Naive B cell (primary cell): ENCODE measurements at regions not wholly inside any gene's neighbourhood (a gene's known extent, or its start where the extent isn't known, plus 50 kb on each side); places are given as distances from the start of the nearest gene placed in this dataset.

Experiments
- ATAC-seq, 2 donors: fragments of 150-1000 bp; cut with Tn5 transposase; 2 replicates each; pipeline ENCODE4 v1.10.0; 2021; ENCODE audit warnings: low read depth in 2 of 2, mild to moderate bottlenecking in 2 of 2, moderate library complexity in 2 of 2
- DNase-seq: peaks from one replicate; pipeline ENCODE4 v3.0.0; 2022
- H3K27ac Mint-ChIP-seq, 6 donors: one replicate each; pipeline ENCODE4 v1.8.0; 2020 to 2022; ENCODE audit warnings: mild to moderate bottlenecking in 6 of 6, mixed read lengths in 6 of 6, moderate library complexity in 5 of 6, inconsistent platforms in 2 of 6
- H3K27me3 Mint-ChIP-seq, 3 donors: one replicate each; pipeline ENCODE4 v1.8.0; 2021 to 2022; ENCODE audit warnings: mixed read lengths in 3 of 3, mild to moderate bottlenecking in 1 of 3
- H3K36me3 Mint-ChIP-seq, 2 donors: one replicate each; pipeline ENCODE4 v1.8.0; 2020 to 2022; ENCODE audit warnings: mixed read lengths in 2 of 2, inconsistent platforms in 1 of 2, mild to moderate bottlenecking in 1 of 2
- H3K4me1 Mint-ChIP-seq, 3 donors: one replicate each; pipeline ENCODE4 v1.8.0; 2020 to 2022; ENCODE audit warnings: mixed read lengths in 3 of 3, inconsistent platforms in 1 of 3, mild to moderate bottlenecking in 1 of 3, moderate library complexity in 1 of 3
- H3K4me3 Mint-ChIP-seq, 8 donors: one replicate each; pipeline ENCODE4 v1.8.0; 2020 to 2022; ENCODE audit warnings: mild to moderate bottlenecking in 8 of 8, mixed read lengths in 8 of 8, moderate library complexity in 8 of 8, inconsistent platforms in 2 of 8
- H3K9me3 Mint-ChIP-seq, 7 donors: one replicate each; pipeline ENCODE4 v1.8.0; 2020 to 2022; ENCODE audit warnings: mixed read lengths in 7 of 7, mild to moderate bottlenecking in 5 of 7, inconsistent platforms in 2 of 7, moderate library complexity in 1 of 7

- no peak overlapping the region for H3K4me3 Mint-ChIP-seq
- H3K9me3 Mint-ChIP-seq: no peaks in the 10 kb centered on the region
- H3K27ac Mint-ChIP-seq: no peak overlapping the region
- no peak for ATAC-seq
- H3K4me1 Mint-ChIP-seq: peaks cover 0 to 4% (median 2%) of the 10 kb centered on the region in 3 donors
- no peaks in the 10 kb centered on the region for H3K36me3 Mint-ChIP-seq
- DNase-seq: no peak
- no peaks in the 10 kb centered on the region for H3K27me3 Mint-ChIP-seq
These were observed 59.0 kb upstream of the MINAR1 start for GRCh38 chr15:79373113-79373512.

GRCh38 chr15:79373728-79374127, 58.4 kb upstream of the MINAR1 start:
- H3K4me1 Mint-ChIP-seq: peaks cover 0 to 4% (median 2%) of the 10 kb centered on the region in 3 donors
- H3K4me3 Mint-ChIP-seq: no peak overlapping the region
- no peaks in the 10 kb centered on the region for H3K9me3 Mint-ChIP-seq
- no peak for ATAC-seq
- H3K36me3 Mint-ChIP-seq: no peaks in the 10 kb centered on the region
- H3K27ac Mint-ChIP-seq: no peak overlapping the region
- DNase-seq: no peak
- H3K27me3 Mint-ChIP-seq: no peaks in the 10 kb centered on the region

- H3K36me3 Mint-ChIP-seq: no peaks in the 10 kb centered on the region
- peaks cover 0 to 7% (median 0%) of the 10 kb centered on the region in 3 donors for H3K4me1 Mint-ChIP-seq
- H3K4me3 Mint-ChIP-seq: no peak overlapping the region
- H3K9me3 Mint-ChIP-seq: no peaks in the 10 kb centered on the region
- H3K27ac Mint-ChIP-seq: no peak overlapping the region
- H3K27me3 Mint-ChIP-seq: no peaks in the 10 kb centered on the region
- DNase-seq: no peak
- ATAC-seq: no peak
These were observed 55.8 kb upstream of the MINAR1 start for GRCh38 chr15:79376383-79376782.

GRCh38 chr15:79378394-79379109, 53.6 kb upstream of the MINAR1 start:
- H3K36me3 Mint-ChIP-seq: peaks cover 0 to 7% of the 10 kb centered on the region in 2 donors
- no peak for ATAC-seq
- H3K4me3 Mint-ChIP-seq: no peak overlapping the region
- H3K27me3 Mint-ChIP-seq: no peaks in the 10 kb centered on the region
- H3K9me3 Mint-ChIP-seq: no peaks in the 10 kb centered on the region
- DNase-seq: no peak
- peaks cover 0 to 3% (median 0%) of the 10 kb centered on the region in 3 donors for H3K4me1 Mint-ChIP-seq
- peak overlapping the region in 1 of 6 donors; percentile 16 for H3K27ac Mint-ChIP-seq

GRCh38 chr15:79380755-79381497, 51.2 kb upstream of the MINAR1 start:
- H3K27me3 Mint-ChIP-seq: no peaks in the 10 kb centered on the region
- H3K9me3 Mint-ChIP-seq: no peaks in the 10 kb centered on the region
- H3K4me3 Mint-ChIP-seq: no peak overlapping the region
- ATAC-seq: peak; percentile 70 to 75
- DNase-seq: peak; percentile 51
- peaks cover 0 to 3% (median 0%) of the 10 kb centered on the region in 3 donors for H3K4me1 Mint-ChIP-seq
- H3K36me3 Mint-ChIP-seq: peaks cover 0 to 18% of the 10 kb centered on the region in 2 donors
- no peak overlapping the region for H3K27ac Mint-ChIP-seq

DNA sequence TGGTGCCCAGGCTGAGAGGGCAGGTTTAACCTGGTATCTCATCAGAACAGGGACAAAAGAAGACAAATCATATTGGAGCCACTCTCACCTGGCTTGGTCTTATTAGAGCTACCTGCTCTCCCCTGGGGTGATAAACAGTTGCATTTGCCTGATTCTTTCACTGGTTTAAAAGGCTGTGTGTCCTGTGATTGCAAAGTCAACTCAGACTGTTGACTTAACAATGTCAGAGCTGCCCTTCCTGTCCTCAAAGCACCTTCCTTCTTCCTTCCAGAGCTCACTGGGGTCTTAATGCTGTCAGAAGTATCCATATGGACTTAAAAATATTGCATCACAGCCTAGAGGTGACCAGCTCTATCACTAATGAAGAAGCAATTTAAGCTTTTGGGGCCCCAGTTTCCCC, 50.5 kb upstream of the MINAR1 start:
- H3K4me3 Mint-ChIP-seq: no peak overlapping the region
- no peak overlapping the region for H3K27ac Mint-ChIP-seq
- peaks cover 0 to 3% (median 0%) of the 10 kb centered on the region in 3 donors for H3K4me1 Mint-ChIP-seq
- no peak for ATAC-seq
- no peaks in the 10 kb centered on the region for H3K9me3 Mint-ChIP-seq
- no peak for DNase-seq
- H3K36me3 Mint-ChIP-seq: peaks cover 0 to 18% of the 10 kb centered on the region in 2 donors
- no peaks in the 10 kb centered on the region for H3K27me3 Mint-ChIP-seq
